ENCODE measurements at regions not wholly inside any gene's neighbourhood (a gene's known extent, or its start where the extent isn't known, plus 50 kb on each side); places are given as distances from the start of the nearest gene placed in this dataset.
"Not testable (repeated sequence)": the region's sequence is repeated elsewhere in the genome, so short reads cannot be mapped to it uniquely, and the experiment has no call there.

GRCh38 chr6:12359036-12359435 lies 68.9 kb downstream of the EDN1 start:
- no peaks in the 10 kb centered on the region for H3K79me2 ChIP-seq (ENCODE audit: control insufficient read depth, insufficient read depth, low read length)
- no peak overlapping the region for H3K4me3 ChIP-seq (ENCODE audit: control extremely low read depth in 1 of 5, extremely low read depth in 1 of 5, insufficient read depth in 1 of 5, low read depth in 2 of 5, low read length in 4 of 5)
- ChIA-PET POLR2A (no interaction called here), CTCF (interaction anchor here (0.6 kb wide), 1 partner anchor 564 kb away, joined by 3 read pairs; no protein-coding TSS in a partner anchor)
- no peak overlapping the region for H3K27ac ChIP-seq (ENCODE audit: low read length in 2 of 2)
- H3K9me3 ChIP-seq (ENCODE audit: control extremely low read depth in 1 of 3, control insufficient read depth in 2 of 3, insufficient read depth in 1 of 3, low read length in 2 of 3), result peaks cover 0 to 3% (median 0%) of the 10 kb centered on the region in 3 donors
- TF ChIP-seq EZH2 (IDR thresholded peaks at IDR 0.05; ENCODE audit: borderline replicate concordance, insufficient read depth, low read depth, low read length, poor library complexity, severe bottlenecking), result no peak
- no peak for TF ChIP-seq CTCF (IDR thresholded peaks at IDR 0.05)
- WGBS (ENCODE audit: insufficient coverage), result no CpG with 5 or more reads among the region's 3 CpGs
- no peak overlapping the region for H3K27ac Mint-ChIP-seq
- peaks cover 44% of the 10 kb centered on the region for H3K4me1 Mint-ChIP-seq
- no peaks in the 10 kb centered on the region for H3K27me3 ChIP-seq (replicated peaks in 1 of 4; ENCODE audit: control extremely low read depth in 1 of 4, control insufficient read depth in 3 of 4, insufficient read depth in 4 of 4, low read length in 3 of 4)
- H3K4me2 ChIP-seq (replicated peaks; ENCODE audit: low read depth, low read length, poor library complexity, severe bottlenecking), result peak overlapping the region; percentile 12
- H3K4me1 ChIP-seq (ENCODE audit: control insufficient read depth in 2 of 2, insufficient read depth in 2 of 2, low read length in 2 of 2), result peaks cover 74 to 80% of the 10 kb centered on the region in 2 donors
- no peaks in the 10 kb centered on the region for H3K36me3 ChIP-seq (replicated peaks in 1 of 2; ENCODE audit: control extremely low read depth in 1 of 2, control insufficient read depth in 1 of 2, extremely low read depth in 1 of 2, insufficient read depth in 2 of 2, low read length in 1 of 2)
- DNase-seq (peak; percentile 13), ATAC-seq (ENCODE audit: low read depth) (no peak)
- intact Hi-C loops (cut with micrococcal nuclease), result no loop called here
- no peak overlapping the region for H2AFZ ChIP-seq (ENCODE audit: insufficient read depth, low read depth, low read length, poor library complexity, severe bottlenecking)
- no peak overlapping the region for H3K4me3 Mint-ChIP-seq
- H4K20me1 ChIP-seq (ENCODE audit: control insufficient read depth, insufficient read depth, low read length, poor library complexity, severe bottlenecking), result no peaks in the 10 kb centered on the region
- H3K9ac ChIP-seq (ENCODE audit: low read length), result no peak overlapping the region
- H3K9me3 Mint-ChIP-seq (ENCODE audit: insufficient read depth), result no peaks in the 10 kb centered on the region
- H3K27me3 Mint-ChIP-seq, result no peaks in the 10 kb centered on the region

- TF ChIP-seq CTCF (IDR thresholded peaks at IDR 0.05), result no peak
- TF ChIP-seq EZH2 (IDR thresholded peaks at IDR 0.05; ENCODE audit: borderline replicate concordance, insufficient read depth, low read depth, low read length, poor library complexity, severe bottlenecking), result no peak
- Mint-ChIP-seq H3K27ac (no peak overlapping the region), H3K9me3 (ENCODE audit: insufficient read depth) (no peaks in the 10 kb centered on the region), H3K4me3 (no peak overlapping the region), H3K4me1 (peaks cover 26% of the 10 kb centered on the region), H3K27me3 (no peaks in the 10 kb centered on the region)
- Histone ChIP-seq H4K20me1 (ENCODE audit: control insufficient read depth, insufficient read depth, low read length, poor library complexity, severe bottlenecking) (no peaks in the 10 kb centered on the region), H3K36me3 (replicated peaks in 1 of 2; ENCODE audit: control extremely low read depth in 1 of 2, control insufficient read depth in 1 of 2, extremely low read depth in 1 of 2, insufficient read depth in 2 of 2, low read length in 1 of 2) (no peaks in the 10 kb centered on the region), H3K9me3 (ENCODE audit: control extremely low read depth in 1 of 3, control insufficient read depth in 2 of 3, insufficient read depth in 1 of 3, low read length in 2 of 3) (peaks cover 0 to 3% (median 0%) of the 10 kb centered on the region in 3 donors), H3K4me3 (ENCODE audit: control extremely low read depth in 1 of 5, extremely low read depth in 1 of 5, insufficient read depth in 1 of 5, low read depth in 2 of 5, low read length in 4 of 5) (no peak overlapping the region), H3K79me2 (ENCODE audit: control insufficient read depth, insufficient read depth, low read length) (no peaks in the 10 kb centered on the region), H3K27me3 (replicated peaks in 1 of 4; ENCODE audit: control extremely low read depth in 1 of 4, control insufficient read depth in 3 of 4, insufficient read depth in 4 of 4, low read length in 3 of 4) (no peaks in the 10 kb centered on the region), H3K4me1 (ENCODE audit: control insufficient read depth in 2 of 2, insufficient read depth in 2 of 2, low read length in 2 of 2) (peaks cover 57 to 65% of the 10 kb centered on the region in 2 donors), H3K9ac (ENCODE audit: low read length) (no peak overlapping the region), H2AFZ (ENCODE audit: insufficient read depth, low read depth, low read length, poor library complexity, severe bottlenecking) (no peak overlapping the region), H3K27ac (ENCODE audit: low read length in 2 of 2) (no peak overlapping the region), H3K4me2 (replicated peaks; ENCODE audit: low read depth, low read length, poor library complexity, severe bottlenecking) (no peak overlapping the region)
- ChIA-PET POLR2A (no interaction called here), CTCF (no interaction called here)
- intact Hi-C loops (cut with micrococcal nuclease), result loop anchor here (10.0 kb wide), 1 partner anchor 244 kb away; no protein-coding TSS in a partner anchor
- no CpG with 5 or more reads among the region's 2 CpGs for WGBS (ENCODE audit: insufficient coverage)
- DNase-seq (no peak), ATAC-seq (ENCODE audit: low read depth) (no peak)
Observed at GRCh38 chr6:12361042-12361765, 71.0 kb downstream of the EDN1 start.

GRCh38 chr6:12363277-12363650 lies 73.1 kb downstream of the EDN1 start:
- H3K9me3 Mint-ChIP-seq (ENCODE audit: insufficient read depth); H3K4me3 Mint-ChIP-seq; H3K27ac ChIP-seq (ENCODE audit: low read length in 2 of 2); DNase-seq; H4K20me1 ChIP-seq (ENCODE audit: control insufficient read depth, insufficient read depth, low read length, poor library complexity, severe bottlenecking); H2AFZ ChIP-seq (ENCODE audit: insufficient read depth, low read depth, low read length, poor library complexity, severe bottlenecking); H3K36me3 ChIP-seq (replicated peaks in 1 of 2; ENCODE audit: control extremely low read depth in 1 of 2, control insufficient read depth in 1 of 2, extremely low read depth in 1 of 2, insufficient read depth in 2 of 2, low read length in 1 of 2); H3K79me2 ChIP-seq (ENCODE audit: control insufficient read depth, insufficient read depth, low read length); POLR2A ChIA-PET; ATAC-seq (ENCODE audit: low read depth); H3K27me3 ChIP-seq (replicated peaks in 1 of 4; ENCODE audit: control extremely low read depth in 1 of 4, control insufficient read depth in 3 of 4, insufficient read depth in 4 of 4, low read length in 3 of 4); H3K4me3 ChIP-seq (ENCODE audit: control extremely low read depth in 1 of 5, extremely low read depth in 1 of 5, insufficient read depth in 1 of 5, low read depth in 2 of 5, low read length in 4 of 5); H3K9ac ChIP-seq (ENCODE audit: low read length); H3K27ac Mint-ChIP-seq; H3K9me3 ChIP-seq (ENCODE audit: control extremely low read depth in 1 of 3, control insufficient read depth in 2 of 3, insufficient read depth in 1 of 3, low read length in 2 of 3); H3K4me1 Mint-ChIP-seq; H3K27me3 Mint-ChIP-seq: not testable (repeated sequence)
- intact Hi-C loops (cut with micrococcal nuclease), result loop anchor here (10.0 kb wide), 1 partner anchor 242 kb away; no protein-coding TSS in a partner anchor
- WGBS (ENCODE audit: insufficient coverage), result 90% methylated on average over 3 of the region's 6 CpGs
- peaks cover 39 to 44% of the 10 kb centered on the region in 2 donors for H3K4me1 ChIP-seq (ENCODE audit: control insufficient read depth in 2 of 2, insufficient read depth in 2 of 2, low read length in 2 of 2)
- CTCF ChIA-PET, result interaction anchor here (1.3 kb wide), 1 partner anchor 11 kb away, joined by 3 read pairs; no protein-coding TSS in a partner anchor
- H3K4me2 ChIP-seq (replicated peaks; ENCODE audit: low read depth, low read length, poor library complexity, severe bottlenecking), result peak overlapping the region; percentile 5
